Nephron progenitor cell (in vitro differentiated cells): ENCODE measurements at regions not wholly inside any gene's neighbourhood (a gene's known extent, or its start where the extent isn't known, plus 50 kb on each side); places are given as distances from the start of the nearest gene placed in this dataset.

ENCODE experiments used
- DNase-seq: peaks from one replicate; pipeline ENCODE4 v3.0.0; 2021
- H3K27ac Mint-ChIP-seq: 2 replicates; pipeline ENCODE4 v1.8.0; 2021; ENCODE audit warnings: mild to moderate bottlenecking, moderate library complexity, mixed read lengths
- H3K27me3 Mint-ChIP-seq: 2 replicates; pipeline ENCODE4 v1.8.0; 2021; ENCODE audit warnings: mild to moderate bottlenecking, low read depth, mixed read lengths; ENCODE audit not compliant: poor library complexity
- H3K36me3 Mint-ChIP-seq: 2 replicates; pipeline ENCODE4 v1.8.0; 2021; ENCODE audit warnings: low read depth, mixed read lengths
- H3K4me1 Mint-ChIP-seq: 2 replicates; pipeline ENCODE4 v1.8.0; 2021; ENCODE audit warnings: mixed read lengths
- H3K4me3 Mint-ChIP-seq: 2 replicates; pipeline ENCODE4 v1.8.0; 2021; ENCODE audit warnings: mild to moderate bottlenecking, moderate library complexity, mixed read lengths
- H3K9me3 Mint-ChIP-seq: 2 replicates; pipeline ENCODE4 v1.8.0; 2021; ENCODE audit warnings: mild to moderate bottlenecking, moderate library complexity, mixed read lengths
- TF ChIP-seq, protein P1 (sequence below): fragments of 200-600 bp; sonication (generic); IDR thresholded peaks from 2 replicates; pipeline ENCODE4 v1.5.0; 2021; ENCODE audit warnings: antibody characterized with exemption

DNA sequence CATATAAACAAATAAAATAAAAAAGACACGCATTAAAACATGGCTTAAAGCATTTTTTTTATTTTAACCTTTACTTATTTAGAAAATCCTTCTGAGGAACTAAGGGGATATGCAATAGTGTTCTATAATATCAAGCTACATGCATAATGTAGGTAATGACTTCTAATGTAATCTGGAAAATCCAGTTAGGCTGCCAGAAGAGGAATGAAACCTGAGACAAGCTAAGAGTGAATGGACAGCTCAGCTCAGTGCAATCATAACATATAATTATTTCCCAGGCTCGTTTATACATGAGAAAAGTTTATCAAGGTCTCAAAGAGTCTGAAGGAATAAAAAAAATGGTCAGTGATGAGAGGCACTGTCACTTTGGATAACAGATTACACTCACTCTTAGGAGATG, 649.0 kb upstream of the PCDH15 start:
- TF ChIP-seq, protein P1, sequence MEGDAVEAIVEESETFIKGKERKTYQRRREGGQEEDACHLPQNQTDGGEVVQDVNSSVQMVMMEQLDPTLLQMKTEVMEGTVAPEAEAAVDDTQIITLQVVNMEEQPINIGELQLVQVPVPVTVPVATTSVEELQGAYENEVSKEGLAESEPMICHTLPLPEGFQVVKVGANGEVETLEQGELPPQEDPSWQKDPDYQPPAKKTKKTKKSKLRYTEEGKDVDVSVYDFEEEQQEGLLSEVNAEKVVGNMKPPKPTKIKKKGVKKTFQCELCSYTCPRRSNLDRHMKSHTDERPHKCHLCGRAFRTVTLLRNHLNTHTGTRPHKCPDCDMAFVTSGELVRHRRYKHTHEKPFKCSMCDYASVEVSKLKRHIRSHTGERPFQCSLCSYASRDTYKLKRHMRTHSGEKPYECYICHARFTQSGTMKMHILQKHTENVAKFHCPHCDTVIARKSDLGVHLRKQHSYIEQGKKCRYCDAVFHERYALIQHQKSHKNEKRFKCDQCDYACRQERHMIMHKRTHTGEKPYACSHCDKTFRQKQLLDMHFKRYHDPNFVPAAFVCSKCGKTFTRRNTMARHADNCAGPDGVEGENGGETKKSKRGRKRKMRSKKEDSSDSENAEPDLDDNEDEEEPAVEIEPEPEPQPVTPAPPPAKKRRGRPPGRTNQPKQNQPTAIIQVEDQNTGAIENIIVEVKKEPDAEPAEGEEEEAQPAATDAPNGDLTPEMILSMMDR, result no peak
- no peaks in the 10 kb centered on the region for H3K27me3 Mint-ChIP-seq
- H3K36me3 Mint-ChIP-seq, result no peaks in the 10 kb centered on the region
- no peak overlapping the region for H3K4me3 Mint-ChIP-seq
- DNase-seq, result no peak
- H3K27ac Mint-ChIP-seq, result no peak overlapping the region
- H3K9me3 Mint-ChIP-seq, result no peaks in the 10 kb centered on the region
- H3K4me1 Mint-ChIP-seq, result no peaks in the 10 kb centered on the region

DNA sequence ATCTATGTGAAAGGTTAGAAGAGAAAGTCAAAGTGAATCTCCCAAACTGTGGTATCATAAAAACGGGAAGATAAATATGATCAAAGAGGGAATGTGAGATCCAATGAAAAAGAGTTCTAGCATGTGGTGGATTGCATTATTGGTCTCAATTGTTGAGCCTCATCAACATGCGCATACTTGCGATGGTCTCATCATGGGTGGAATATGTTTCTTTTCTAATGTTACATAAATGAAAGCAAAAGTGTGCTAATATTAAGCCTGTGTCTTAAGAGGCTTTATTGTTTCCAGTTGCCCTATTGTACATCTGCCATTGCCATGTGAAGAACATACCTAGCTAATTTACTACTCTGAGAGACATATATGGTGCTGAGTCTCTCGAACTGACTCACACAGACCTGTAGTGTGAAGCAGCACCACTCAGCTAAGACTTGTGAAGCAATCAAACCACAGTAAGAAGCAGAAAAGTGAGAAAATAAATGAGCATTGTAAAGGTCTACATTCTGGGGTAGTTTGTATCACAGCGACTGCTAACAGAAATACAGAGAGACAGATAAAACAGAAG, 645.5 kb upstream of the PCDH15 start:
- Mint-ChIP-seq H3K4me3 (no peak overlapping the region), H3K4me1 (no peaks in the 10 kb centered on the region), H3K27me3 (no peaks in the 10 kb centered on the region), H3K27ac (no peak overlapping the region), H3K9me3 (no peaks in the 10 kb centered on the region), H3K36me3 (no peaks in the 10 kb centered on the region)
- no peak for DNase-seq
- TF ChIP-seq, protein P1, result no peak

DNA sequence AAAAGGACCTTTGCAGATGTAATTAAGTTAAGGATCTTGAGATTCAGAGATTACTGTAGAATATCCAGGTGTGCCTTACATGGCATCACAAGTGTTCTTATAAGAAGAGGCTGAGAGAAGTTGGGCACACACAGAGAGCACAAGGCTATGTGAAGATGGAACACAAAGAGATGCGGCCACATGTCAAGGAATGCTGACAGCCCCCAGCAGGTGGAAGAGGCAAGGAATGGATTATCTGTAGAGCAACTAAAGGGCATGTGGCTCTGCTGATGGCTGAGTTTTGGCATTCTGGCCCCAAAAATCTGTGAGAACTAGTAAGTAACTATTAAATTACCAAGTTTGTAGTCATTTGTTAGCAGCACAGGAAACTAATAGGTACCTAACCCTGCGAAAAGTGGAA, 640.7 kb upstream of the PCDH15 start:
- TF ChIP-seq, protein P1, result no peak
- H3K27me3 Mint-ChIP-seq, result peaks cover 4% of the 10 kb centered on the region
- no peak overlapping the region for H3K4me3 Mint-ChIP-seq
- no peak for DNase-seq
- no peak overlapping the region for H3K27ac Mint-ChIP-seq
- no peaks in the 10 kb centered on the region for H3K4me1 Mint-ChIP-seq
- no peaks in the 10 kb centered on the region for H3K36me3 Mint-ChIP-seq
- H3K9me3 Mint-ChIP-seq, result no peaks in the 10 kb centered on the region

DNA sequence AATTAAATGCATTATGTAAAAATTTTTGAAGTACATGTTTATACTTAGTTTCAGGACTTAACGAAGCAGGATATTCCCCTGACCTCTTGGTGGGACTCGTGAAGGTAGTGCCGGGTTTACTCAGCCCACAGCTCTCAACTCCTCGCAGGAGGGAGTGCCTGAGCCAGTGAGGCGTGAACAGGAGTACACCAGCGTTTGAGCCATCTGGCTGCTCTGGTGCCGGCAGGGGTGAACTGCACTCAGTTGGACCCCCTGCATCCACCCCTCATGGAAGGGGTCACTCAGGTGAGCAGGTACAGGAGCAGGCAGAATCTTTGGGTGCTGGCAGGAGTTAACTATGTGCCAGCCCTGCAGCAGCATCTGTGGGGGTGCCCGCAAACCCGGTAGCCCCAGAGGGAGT, 625.1 kb upstream of the PCDH15 start:
- no peaks in the 10 kb centered on the region for H3K9me3 Mint-ChIP-seq
- TF ChIP-seq, protein P1, result no peak
- DNase-seq, result peak; percentile 36
- H3K27ac Mint-ChIP-seq, result no peak overlapping the region
- H3K4me3 Mint-ChIP-seq, result no peak overlapping the region
- peaks cover 4% of the 10 kb centered on the region for H3K27me3 Mint-ChIP-seq
- peaks cover 11% of the 10 kb centered on the region for H3K4me1 Mint-ChIP-seq
- no peaks in the 10 kb centered on the region for H3K36me3 Mint-ChIP-seq

DNA sequence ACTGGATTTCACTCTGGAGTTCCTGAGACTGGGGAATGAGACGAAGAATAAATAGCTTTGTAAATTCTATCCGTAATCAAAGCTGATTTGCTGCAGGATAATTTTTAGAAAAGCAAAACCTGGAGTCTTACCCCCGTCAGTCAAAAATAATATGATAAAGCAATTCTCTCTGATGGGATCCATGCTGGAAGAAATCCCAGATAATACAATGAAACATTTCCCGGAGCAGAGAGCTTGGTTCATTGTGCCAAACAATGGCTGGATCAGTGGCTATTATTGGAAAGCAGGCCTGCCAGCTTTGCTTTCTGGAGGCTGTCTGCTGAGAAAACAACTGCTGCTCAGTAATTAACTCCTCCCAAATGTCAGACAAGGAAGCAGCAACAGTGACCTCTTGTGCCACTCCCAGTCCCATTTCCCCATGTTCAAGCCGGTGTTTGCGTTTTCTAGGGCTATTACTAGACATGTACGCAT, 609.4 kb upstream of the PCDH15 start:
- Mint-ChIP-seq H3K9me3 (no peaks in the 10 kb centered on the region), H3K27me3 (no peaks in the 10 kb centered on the region), H3K27ac (peak overlapping the region; percentile 13), H3K4me1 (peaks cover 9% of the 10 kb centered on the region), H3K36me3 (no peaks in the 10 kb centered on the region), H3K4me3 (no peak overlapping the region)
- TF ChIP-seq, protein P1, result peak; percentile 9
- DNase-seq, result peak; percentile 31

DNA sequence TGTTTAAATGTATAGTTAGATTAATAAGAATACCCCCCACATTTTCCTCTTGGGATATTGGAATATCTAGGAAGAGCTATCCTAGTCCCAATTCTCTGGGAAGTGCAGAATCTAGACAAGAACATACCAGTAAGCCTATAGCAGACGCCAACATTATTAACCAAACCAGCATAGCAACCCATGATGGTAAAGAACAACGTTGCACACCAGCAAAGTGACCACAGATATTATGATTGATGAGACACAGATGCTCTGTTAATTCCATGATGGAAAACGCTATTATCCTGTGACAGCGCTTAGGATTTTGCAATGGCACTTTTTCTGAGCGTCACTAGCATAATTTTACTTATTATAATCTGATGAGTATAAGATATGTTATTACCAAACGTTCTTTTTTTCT, 603.1 kb upstream of the PCDH15 start:
- TF ChIP-seq, protein P1, result no peak
- Mint-ChIP-seq H3K36me3 (no peaks in the 10 kb centered on the region), H3K27ac (no peak overlapping the region), H3K27me3 (no peaks in the 10 kb centered on the region), H3K9me3 (no peaks in the 10 kb centered on the region), H3K4me1 (peaks cover 11% of the 10 kb centered on the region), H3K4me3 (no peak overlapping the region)
- no peak for DNase-seq
